Parathyroid adenoma (tissue), 2 donors: ENCODE measurements at regions not wholly inside any gene's neighbourhood (a gene's known extent, or its start where the extent isn't known, plus 50 kb on each side); places are given as distances from the start of the nearest gene placed in this dataset.

Source experiments
- H2AFZ ChIP-seq: fragments of 300-600 bp; sonication (generic); one replicate; pipeline ENCODE4 v1.7.0; 2017; ENCODE audit warnings: antibody characterized with exemption, mild to moderate bottlenecking
- H3K27ac ChIP-seq: fragments of 300-600 bp; sonication (generic); one replicate; pipeline ENCODE4 v1.7.0; 2017
- H3K27me3 ChIP-seq: fragments of 300-600 bp; sonication (generic); one replicate; pipeline ENCODE4 v1.7.0; 2017; ENCODE audit warnings: low read length; ENCODE audit not compliant: control insufficient read depth, insufficient read depth
- H3K36me3 ChIP-seq: fragments of 300-600 bp; sonication (generic); one replicate; pipeline ENCODE4 v1.7.0; 2017; ENCODE audit warnings: low read length; ENCODE audit not compliant: control insufficient read depth, insufficient read depth
- H3K4me1 ChIP-seq: fragments of 300-600 bp; sonication (generic); one replicate; pipeline ENCODE4 v1.7.0; 2017; ENCODE audit warnings: control low read depth
- H3K4me2 ChIP-seq: fragments of 300-600 bp; sonication (generic); one replicate; pipeline ENCODE4 v1.7.0; 2017; ENCODE audit warnings: low read length
- H3K4me3 ChIP-seq: fragments of 300-600 bp; sonication (generic); one replicate; pipeline ENCODE4 v1.7.0; 2017; ENCODE audit warnings: low read depth, low read length
- H3K79me2 ChIP-seq: fragments of 300-600 bp; sonication (generic); one replicate; pipeline ENCODE4 v1.7.0; 2017; ENCODE audit warnings: control low read depth
- H3K9ac ChIP-seq: fragments of 300-600 bp; sonication (generic); one replicate; pipeline ENCODE4 v1.7.0; 2017; ENCODE audit warnings: mild to moderate bottlenecking
- H3K9me3 ChIP-seq: fragments of 300-600 bp; sonication (generic); one replicate; pipeline ENCODE4 v1.7.0; 2017; ENCODE audit warnings: low read length; ENCODE audit not compliant: control insufficient read depth
- CTCF ChIP-seq: fragments of 300-600 bp; sonication (generic); IDR thresholded peaks from one replicate; pipeline ENCODE4 v1.7.0; 2017; ENCODE audit warnings: antibody characterized with exemption, mild to moderate bottlenecking
- donor health status: primary hyperparathyroidism.

GRCh38 chr2:71812736-71813135 lies 334.9 kb downstream of the CYP26B1 start:
- Histone ChIP-seq H3K4me2 (no peak overlapping the region), H3K9me3 (no peaks in the 10 kb centered on the region), H3K4me3 (no peak overlapping the region), H3K36me3 (no peaks in the 10 kb centered on the region), H3K9ac (no peak overlapping the region), H3K27ac (no peak overlapping the region), H3K4me1 (no peaks in the 10 kb centered on the region), H3K27me3 (no peaks in the 10 kb centered on the region), H2AFZ (no peak overlapping the region), H3K79me2 (no peaks in the 10 kb centered on the region)
- TF ChIP-seq CTCF = no peak

GRCh38 chr2:71811726-71812125 lies 335.9 kb downstream of the CYP26B1 start:
- Histone ChIP-seq H3K9ac (no peak overlapping the region), H3K4me3 (no peak overlapping the region), H3K27ac (no peak overlapping the region), H3K36me3 (no peaks in the 10 kb centered on the region), H3K4me2 (no peak overlapping the region), H3K27me3 (no peaks in the 10 kb centered on the region), H3K9me3 (no peaks in the 10 kb centered on the region), H3K79me2 (no peaks in the 10 kb centered on the region), H2AFZ (no peak overlapping the region), H3K4me1 (no peaks in the 10 kb centered on the region)
- no peak for TF ChIP-seq CTCF

GRCh38 chr2:71811157-71811556 lies 336.5 kb downstream of the CYP26B1 start:
- Histone ChIP-seq H3K27ac (no peak overlapping the region), H3K9ac (no peak overlapping the region), H3K4me1 (no peaks in the 10 kb centered on the region), H3K79me2 (no peaks in the 10 kb centered on the region), H3K4me3 (no peak overlapping the region), H3K27me3 (no peaks in the 10 kb centered on the region), H3K4me2 (no peak overlapping the region), H2AFZ (no peak overlapping the region), H3K9me3 (no peaks in the 10 kb centered on the region), H3K36me3 (no peaks in the 10 kb centered on the region)
- no peak for TF ChIP-seq CTCF

- H3K36me3 ChIP-seq = no peaks in the 10 kb centered on the region
Measured at GRCh38 chr2:71807581-71808451, 339.8 kb downstream of the CYP26B1 start.

More at GRCh38 chr2:71807581-71808451, 339.8 kb downstream of the CYP26B1 start:
- Histone ChIP-seq H3K27me3 (no peaks in the 10 kb centered on the region), H3K9me3 (no peaks in the 10 kb centered on the region), H3K4me1 (no peaks in the 10 kb centered on the region), H2AFZ (no peak overlapping the region), H3K4me3 (no peak overlapping the region), H3K79me2 (no peaks in the 10 kb centered on the region), H3K9ac (no peak overlapping the region), H3K4me2 (no peak overlapping the region), H3K27ac (no peak overlapping the region)
- TF ChIP-seq CTCF = no peak
